Testis (tissue), 2 donors: ENCODE measurements at regions not wholly inside any gene's neighbourhood (a gene's known extent, or its start where the extent isn't known, plus 50 kb on each side); places are given as distances from the start of the nearest gene placed in this dataset.

Experiments used
- DNase-seq: peaks from one replicate; pipeline ENCODE4 v3.0.0-alpha.2; 2019
- H3K27ac ChIP-seq, 2 donors: fragments of 200-600 bp; sonication (generic); one replicate each; pipeline ENCODE4 v1.5.1; 2019
- H3K27me3 ChIP-seq: fragments of 200-600 bp; sonication (generic); one replicate; pipeline ENCODE4 v1.5.1; 2019
- H3K36me3 ChIP-seq: fragments of 200-600 bp; sonication (generic); one replicate; pipeline ENCODE4 v1.5.1; 2017; ENCODE audit warnings: low read depth; ENCODE audit errors: missing control alignments
- H3K4me1 ChIP-seq: fragments of 200-600 bp; sonication (generic); one replicate; pipeline ENCODE4 v1.5.1; 2019
- H3K4me3 ChIP-seq, 2 donors: fragments of 200-600 bp; sonication (generic); one replicate each; pipeline ENCODE4 v1.5.1; 2017 to 2019
- H3K9me3 ChIP-seq: fragments of 200-600 bp; sonication (generic); one replicate; pipeline ENCODE4 v1.5.1; 2017
- CTCF ChIP-seq, 3 experiments: fragments of 450-650 bp in 2 of 3; fragments of 200-600 bp in 1 of 3; sonication (generic) in 1 of 3; IDR thresholded peaks; one replicate each; pipeline ENCODE4 v1.5.1; 2016 to 2019; ENCODE audit warnings: antibody characterized with exemption in 3 of 3, mild to moderate bottlenecking in 2 of 3, moderate library complexity in 1 of 3
- POLR2A ChIP-seq: fragments of 450-650 bp; IDR thresholded peaks from one replicate; pipeline ENCODE4 v1.6.1; 2017; ENCODE audit warnings: antibody characterized with exemption, mild to moderate bottlenecking, moderate library complexity
- WGBS, 2 donors: methylation state at CpG; one replicate each; pipeline ENCODE4 v1.1.5; 2018; 5-methylcytosine and 5-hydroxymethylcytosine counted together
- intact Hi-C: fragments of 100-400 bp; cut with DNase I; formaldehyde crosslinking; loops from one replicate; pipeline ENCODE4 v1.15.1; 2023; ENCODE audit warnings: low total_unique reads

GRCh38 chr5:171706736-171707441 is 78.7 kb upstream of the SMIM23 start:
- Histone ChIP-seq H3K36me3 (no peaks in the 10 kb centered on the region), H3K27ac (no peak overlapping the region), H3K27me3 (no peaks in the 10 kb centered on the region), H3K4me3 (no peak overlapping the region), H3K9me3 (no peaks in the 10 kb centered on the region), H3K4me1 (no peaks in the 10 kb centered on the region)
- intact Hi-C loops = no loop called here
- no peak for DNase-seq
- WGBS, 2 donors = 90 to 94% methylated on average over 2 of the region's 2 CpGs
- TF ChIP-seq CTCF (IDR thresholded peaks at IDR 0.05) (no peak), POLR2A (no peak)

GRCh38 chr5:171707442-171707792 is 78.2 kb upstream of the SMIM23 start:
- no peaks in the 10 kb centered on the region for H3K4me1 ChIP-seq
- WGBS, 2 donors = 95 to 100% methylated on average over 1 of the region's 1 CpG
- H3K27ac ChIP-seq = no peak overlapping the region
- DNase-seq = no peak
- intact Hi-C loops = no loop called here
- H3K36me3 ChIP-seq = no peaks in the 10 kb centered on the region
- H3K27me3 ChIP-seq = no peaks in the 10 kb centered on the region
- no peak overlapping the region for H3K4me3 ChIP-seq
- TF ChIP-seq POLR2A (no peak), CTCF (IDR thresholded peaks at IDR 0.05) (no peak)
- H3K9me3 ChIP-seq = no peaks in the 10 kb centered on the region

- H3K4me1 ChIP-seq = no peaks in the 10 kb centered on the region
- H3K36me3 ChIP-seq = no peaks in the 10 kb centered on the region
- no peak overlapping the region for H3K4me3 ChIP-seq
- DNase-seq = no peak
- no peak for TF ChIP-seq POLR2A
- TF ChIP-seq CTCF (IDR thresholded peaks at IDR 0.05) = no peak
- H3K27me3 ChIP-seq = no peaks in the 10 kb centered on the region
- H3K9me3 ChIP-seq = no peaks in the 10 kb centered on the region
- intact Hi-C loops = no loop called here
- H3K27ac ChIP-seq = no peak overlapping the region
- WGBS, 2 donors = 88 to 89% methylated on average over 5 of the region's 5 CpGs
These were observed 75.7 kb upstream of the SMIM23 start for GRCh38 chr5:171709930-171710329.

- Histone ChIP-seq H3K9me3 (no peaks in the 10 kb centered on the region), H3K4me1 (no peaks in the 10 kb centered on the region), H3K27ac (no peak overlapping the region), H3K27me3 (no peaks in the 10 kb centered on the region), H3K36me3 (no peaks in the 10 kb centered on the region), H3K4me3 (no peak overlapping the region)
- 89 to 94% methylated on average over 5 of the region's 5 CpGs for WGBS, 2 donors
- intact Hi-C loops = no loop called here
- no peak for DNase-seq
- TF ChIP-seq POLR2A (no peak), CTCF (IDR thresholded peaks at IDR 0.05) (no peak)
These were observed 75.1 kb upstream of the SMIM23 start for GRCh38 chr5:171710451-171711024.

- 84 to 87% methylated on average over 6 of the region's 6 CpGs for WGBS, 2 donors
- DNase-seq = no peak
- Histone ChIP-seq H3K4me3 (no peak overlapping the region), H3K9me3 (no peaks in the 10 kb centered on the region), H3K27ac (no peak overlapping the region), H3K27me3 (no peaks in the 10 kb centered on the region), H3K36me3 (no peaks in the 10 kb centered on the region), H3K4me1 (no peaks in the 10 kb centered on the region)
- TF ChIP-seq CTCF (IDR thresholded peaks at IDR 0.05) (no peak), POLR2A (no peak)
- intact Hi-C loops = no loop called here
These were observed 74.0 kb upstream of the SMIM23 start for GRCh38 chr5:171711571-171711970.
